ENCODE measurements at regions not wholly inside any gene's neighbourhood (a gene's known extent, or its start where the extent isn't known, plus 50 kb on each side); places are given as distances from the start of the nearest gene placed in this dataset.
"Not testable (repeated sequence)": the region's sequence is repeated elsewhere in the genome, so short reads cannot be mapped to it uniquely, and the experiment has no call there.

- no peak for DNase-seq
Observed at GRCh38 chr10:30762620-30763019, 133.1 kb upstream of the LYZL2 start.

- DNase-seq = no peak
Observed at GRCh38 chr10:30759423-30759822, 129.9 kb upstream of the LYZL2 start.

- DNase-seq = no peak
Observed at GRCh38 chr10:30758338-30758737, 128.8 kb upstream of the LYZL2 start.

- no peak for DNase-seq
Observed at GRCh38 chr10:30756896-30757295, 127.3 kb upstream of the LYZL2 start.

- no peak for DNase-seq
Observed at GRCh38 chr10:30756151-30756550, 126.6 kb upstream of the LYZL2 start.

GRCh38 chr10:30755441-30755953, 125.9 kb upstream of the LYZL2 start:
- no peak for DNase-seq

- DNase-seq = no peak
Observed at GRCh38 chr10:30752481-30752881, 122.9 kb upstream of the LYZL2 start.

GRCh38 chr10:30751678-30752331, 122.3 kb upstream of the LYZL2 start:
- DNase-seq = peak in 1 of 2 donors; percentile 63

GRCh38 chr10:30750971-30751677, 121.6 kb upstream of the LYZL2 start:
- no peak for DNase-seq

GRCh38 chr10:30749385-30749784, 119.8 kb upstream of the LYZL2 start:
- no peak for DNase-seq

GRCh38 chr10:30748152-30748973, 118.8 kb upstream of the LYZL2 start:
- no peak for DNase-seq

- peak in 1 of 2 donors; percentile 13 for DNase-seq
Observed at GRCh38 chr10:30747633-30748032, 118.1 kb upstream of the LYZL2 start.

GRCh38 chr10:30745953-30746352, 116.4 kb upstream of the LYZL2 start:
- no peak for DNase-seq

- DNase-seq = no peak
Observed at GRCh38 chr10:30744106-30744505, 114.6 kb upstream of the LYZL2 start.

GRCh38 chr10:30743586-30743985, 114.0 kb upstream of the LYZL2 start:
- no peak for DNase-seq

- DNase-seq = no peak
Observed at GRCh38 chr10:30742471-30742870, 112.9 kb upstream of the LYZL2 start.

GRCh38 chr10:30740774-30741173, 111.2 kb upstream of the LYZL2 start:
- not testable (repeated sequence) for DNase-seq

GRCh38 chr10:30738416-30738815, 108.9 kb upstream of the LYZL2 start:
- no peak for DNase-seq

GRCh38 chr10:30737931-30738391, 108.4 kb upstream of the LYZL2 start:
- DNase-seq = no peak

GRCh38 chr10:30736685-30737232, 107.2 kb upstream of the LYZL2 start:
- DNase-seq = no peak

- DNase-seq = no peak
Observed at GRCh38 chr10:30734901-30735300, 105.3 kb upstream of the LYZL2 start.

- DNase-seq = no peak
Observed at GRCh38 chr10:30732671-30733070, 103.1 kb upstream of the LYZL2 start.

- DNase-seq = no peak
Observed at GRCh38 chr10:30731963-30732362, 102.4 kb upstream of the LYZL2 start.
